ENCODE measurements at regions not wholly inside any gene's neighbourhood (a gene's known extent, or its start where the extent isn't known, plus 50 kb on each side); places are given as distances from the start of the nearest gene placed in this dataset.
"Not testable (repeated sequence)": the region's sequence is repeated elsewhere in the genome, so short reads cannot be mapped to it uniquely, and the experiment has no call there.

- not testable (repeated sequence) for DNase-seq
Measured at GRCh38 chr2:87549561-87550202, 198.2 kb upstream of the PLGLB2 start.

- DNase-seq: not testable (repeated sequence)
Measured at GRCh38 chr2:87554678-87555077, 193.2 kb upstream of the PLGLB2 start.

- DNase-seq: not testable (repeated sequence)
Measured at GRCh38 chr2:87555082-87555481, 192.8 kb upstream of the PLGLB2 start.

- not testable (repeated sequence) for DNase-seq
Measured at GRCh38 chr2:87559001-87559400, 188.9 kb upstream of the PLGLB2 start.

- DNase-seq: not testable (repeated sequence)
Measured at GRCh38 chr2:87559735-87560134, 188.2 kb upstream of the PLGLB2 start.

GRCh38 chr2:87565116-87565515 lies 182.8 kb upstream of the PLGLB2 start:
- not testable (repeated sequence) for DNase-seq

- not testable (repeated sequence) for DNase-seq
Measured at GRCh38 chr2:87566531-87566930, 181.4 kb upstream of the PLGLB2 start.

GRCh38 chr2:87567093-87567492 lies 180.8 kb upstream of the PLGLB2 start:
- DNase-seq: not testable (repeated sequence)

- DNase-seq: not testable (repeated sequence)
Measured at GRCh38 chr2:87567912-87568311, 180.0 kb upstream of the PLGLB2 start.

- not testable (repeated sequence) for DNase-seq
Measured at GRCh38 chr2:87568554-87569278, 179.2 kb upstream of the PLGLB2 start.

GRCh38 chr2:87569689-87570397 lies 178.0 kb upstream of the PLGLB2 start:
- not testable (repeated sequence) for DNase-seq

GRCh38 chr2:87571889-87572465 lies 175.9 kb upstream of the PLGLB2 start:
- not testable (repeated sequence) for DNase-seq

- DNase-seq: not testable (repeated sequence)
Measured at GRCh38 chr2:87572906-87573305, 175.0 kb upstream of the PLGLB2 start.

GRCh38 chr2:87573386-87574192 lies 174.3 kb upstream of the PLGLB2 start:
- DNase-seq: not testable (repeated sequence)

- not testable (repeated sequence) for DNase-seq
Measured at GRCh38 chr2:87574193-87575119, 173.4 kb upstream of the PLGLB2 start.

GRCh38 chr2:87575138-87575537 lies 172.7 kb upstream of the PLGLB2 start:
- DNase-seq: not testable (repeated sequence)

GRCh38 chr2:87577358-87577757 lies 170.5 kb upstream of the PLGLB2 start:
- DNase-seq: not testable (repeated sequence)

- DNase-seq: not testable (repeated sequence)
Measured at GRCh38 chr2:87582152-87582551, 165.7 kb upstream of the PLGLB2 start.

GRCh38 chr2:87582579-87582978 lies 165.3 kb upstream of the PLGLB2 start:
- not testable (repeated sequence) for DNase-seq

GRCh38 chr2:87583370-87583769 lies 164.5 kb upstream of the PLGLB2 start:
- not testable (repeated sequence) for DNase-seq

GRCh38 chr2:87583803-87584202 lies 164.1 kb upstream of the PLGLB2 start:
- not testable (repeated sequence) for DNase-seq
